Osteoblast (primary cell): ENCODE measurements at regions not wholly inside any gene's neighbourhood (a gene's known extent, or its start where the extent isn't known, plus 50 kb on each side); places are given as distances from the start of the nearest gene placed in this dataset.

Experiments
- DNase-seq: peaks from one replicate; pipeline ENCODE4 v3.0.0; 2011; ENCODE audit warnings: low spot score, mixed read lengths; ENCODE audit not compliant: insufficient read length; ENCODE audit errors: missing footprints
- H2AFZ ChIP-seq: 2 replicates; pipeline ENCODE4 v1.6.0; 2011; ENCODE audit warnings: mild to moderate bottlenecking, low read length
- H3K27ac ChIP-seq: 2 replicates; pipeline ENCODE4 v1.5.1; 2011; ENCODE audit warnings: mild to moderate bottlenecking, low read depth, low read length, moderate library complexity
- H3K27me3 ChIP-seq: 2 replicates; pipeline ENCODE4 v1.6.0; 2012; ENCODE audit warnings: mild to moderate bottlenecking, control low read depth, inconsistent platforms, low read length, moderate library complexity; ENCODE audit not compliant: insufficient read depth
- H3K36me3 ChIP-seq: 2 replicates; pipeline ENCODE4 v1.5.1; 2011; ENCODE audit warnings: mild to moderate bottlenecking, low read length, control low read depth, moderate library complexity; ENCODE audit not compliant: insufficient read depth
- H3K4me1 ChIP-seq: 2 replicates; pipeline ENCODE4 v1.5.1; 2011; ENCODE audit warnings: mild to moderate bottlenecking, low read length, control low read depth, moderate library complexity; ENCODE audit not compliant: insufficient read depth
- H3K4me2 ChIP-seq: 2 replicates; pipeline ENCODE4 v1.6.0; 2011; ENCODE audit warnings: mild to moderate bottlenecking, low read length; ENCODE audit not compliant: insufficient read depth
- H3K4me3 ChIP-seq: fragments of 200-600 bp; sonication (generic); 3 replicates; pipeline ENCODE4 v1.5.1; 2012; ENCODE audit warnings: mild to moderate bottlenecking, low read length, inconsistent platforms; ENCODE audit not compliant: insufficient read depth
- H3K79me2 ChIP-seq: 2 replicates; pipeline ENCODE4 v1.6.0; 2012; ENCODE audit warnings: mild to moderate bottlenecking, low read length, control low read depth, inconsistent platforms; ENCODE audit not compliant: insufficient read depth
- H3K9me3 ChIP-seq: 2 replicates; pipeline ENCODE4 v1.5.1; 2011; ENCODE audit warnings: low read depth, low read length, control low read depth
- H4K20me1 ChIP-seq: 2 replicates; pipeline ENCODE4 v1.6.0; 2012; ENCODE audit warnings: mild to moderate bottlenecking, low read length, control low read depth; ENCODE audit not compliant: insufficient read depth
- TF ChIP-seq, protein P1 (sequence below): IDR thresholded peaks from 2 replicates; pipeline ENCODE4 v1.5.1; 2011; ENCODE audit warnings: mild to moderate bottlenecking, low read depth, low read length, moderate library complexity; ENCODE audit errors: extremely low read depth

DNA sequence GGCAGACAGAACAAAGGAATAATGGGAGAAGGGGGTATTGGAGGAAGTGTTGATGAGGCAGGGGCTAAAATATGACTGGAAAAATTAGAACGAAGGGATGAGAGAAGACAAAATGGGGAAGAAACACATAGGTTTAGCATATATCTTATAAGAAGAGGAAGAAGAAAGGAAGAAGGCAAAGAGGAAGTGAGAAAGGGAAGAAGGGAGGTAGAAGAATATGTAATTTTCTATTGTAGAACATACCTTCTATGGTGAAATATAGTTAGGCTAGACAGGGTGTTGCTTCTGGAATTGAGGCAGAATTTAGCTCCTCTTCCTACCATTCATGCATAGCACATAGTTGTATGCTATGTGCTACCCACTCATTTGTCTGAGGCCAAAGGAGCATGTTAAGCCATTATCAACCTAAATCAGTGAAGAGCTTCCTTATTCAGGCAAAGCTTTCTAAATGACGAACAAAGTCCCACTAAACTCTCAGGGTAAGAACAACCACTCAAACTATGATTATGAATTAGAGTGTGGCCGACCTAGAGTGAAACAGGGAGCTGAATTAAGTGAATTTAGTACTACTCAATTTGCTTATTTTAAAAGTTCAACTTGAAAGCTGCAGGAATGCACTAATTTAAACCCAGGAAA, 180.9 kb upstream of the GALNT5 start:
- no peaks in the 10 kb centered on the region for H3K4me1 ChIP-seq
- H3K36me3 ChIP-seq, result no peaks in the 10 kb centered on the region
- no peak overlapping the region for H3K4me3 ChIP-seq
- H3K27me3 ChIP-seq, result no peaks in the 10 kb centered on the region
- no peaks in the 10 kb centered on the region for H4K20me1 ChIP-seq
- no peaks in the 10 kb centered on the region for H3K9me3 ChIP-seq
- TF ChIP-seq, protein P1, sequence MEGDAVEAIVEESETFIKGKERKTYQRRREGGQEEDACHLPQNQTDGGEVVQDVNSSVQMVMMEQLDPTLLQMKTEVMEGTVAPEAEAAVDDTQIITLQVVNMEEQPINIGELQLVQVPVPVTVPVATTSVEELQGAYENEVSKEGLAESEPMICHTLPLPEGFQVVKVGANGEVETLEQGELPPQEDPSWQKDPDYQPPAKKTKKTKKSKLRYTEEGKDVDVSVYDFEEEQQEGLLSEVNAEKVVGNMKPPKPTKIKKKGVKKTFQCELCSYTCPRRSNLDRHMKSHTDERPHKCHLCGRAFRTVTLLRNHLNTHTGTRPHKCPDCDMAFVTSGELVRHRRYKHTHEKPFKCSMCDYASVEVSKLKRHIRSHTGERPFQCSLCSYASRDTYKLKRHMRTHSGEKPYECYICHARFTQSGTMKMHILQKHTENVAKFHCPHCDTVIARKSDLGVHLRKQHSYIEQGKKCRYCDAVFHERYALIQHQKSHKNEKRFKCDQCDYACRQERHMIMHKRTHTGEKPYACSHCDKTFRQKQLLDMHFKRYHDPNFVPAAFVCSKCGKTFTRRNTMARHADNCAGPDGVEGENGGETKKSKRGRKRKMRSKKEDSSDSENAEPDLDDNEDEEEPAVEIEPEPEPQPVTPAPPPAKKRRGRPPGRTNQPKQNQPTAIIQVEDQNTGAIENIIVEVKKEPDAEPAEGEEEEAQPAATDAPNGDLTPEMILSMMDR, result no peak
- H2AFZ ChIP-seq, result no peak overlapping the region
- no peak overlapping the region for H3K4me2 ChIP-seq
- DNase-seq, result no peak
- no peak overlapping the region for H3K27ac ChIP-seq
- no peaks in the 10 kb centered on the region for H3K79me2 ChIP-seq

DNA sequence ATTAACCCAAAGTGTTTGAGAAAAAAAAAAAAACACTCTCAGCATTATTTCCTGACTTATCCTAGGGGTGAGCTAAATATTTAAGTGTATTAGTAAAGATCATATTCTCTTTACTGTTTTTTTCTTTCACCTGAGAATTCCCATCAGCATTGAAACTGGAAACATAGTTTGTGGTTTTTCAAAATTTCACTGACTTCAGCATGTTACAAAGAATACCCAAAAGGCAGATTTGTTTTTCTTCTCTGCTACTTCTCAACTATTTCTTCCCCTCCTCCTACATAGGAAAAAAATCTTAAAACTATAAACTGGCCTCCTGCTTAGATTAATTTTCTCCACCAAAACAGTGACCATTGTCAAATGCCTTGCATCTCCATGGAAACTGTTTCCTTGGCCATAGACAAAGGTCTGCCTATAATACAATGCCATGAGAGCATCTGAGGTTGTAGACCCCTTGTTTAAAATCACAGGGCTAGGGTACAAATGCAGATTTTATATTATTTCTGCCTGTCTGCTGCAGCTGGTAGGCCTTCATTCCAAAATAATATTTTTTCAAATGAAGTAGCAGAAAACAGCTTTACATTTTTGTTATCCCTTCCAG, 179.7 kb upstream of the GALNT5 start:
- Histone ChIP-seq H3K27me3 (no peaks in the 10 kb centered on the region), H3K4me1 (no peaks in the 10 kb centered on the region), H3K9me3 (no peaks in the 10 kb centered on the region), H3K79me2 (no peaks in the 10 kb centered on the region), H3K36me3 (no peaks in the 10 kb centered on the region), H3K4me2 (no peak overlapping the region), H3K27ac (no peak overlapping the region), H2AFZ (no peak overlapping the region), H4K20me1 (no peaks in the 10 kb centered on the region), H3K4me3 (no peak overlapping the region)
- no peak for DNase-seq
- TF ChIP-seq, protein P1, result no peak

DNA sequence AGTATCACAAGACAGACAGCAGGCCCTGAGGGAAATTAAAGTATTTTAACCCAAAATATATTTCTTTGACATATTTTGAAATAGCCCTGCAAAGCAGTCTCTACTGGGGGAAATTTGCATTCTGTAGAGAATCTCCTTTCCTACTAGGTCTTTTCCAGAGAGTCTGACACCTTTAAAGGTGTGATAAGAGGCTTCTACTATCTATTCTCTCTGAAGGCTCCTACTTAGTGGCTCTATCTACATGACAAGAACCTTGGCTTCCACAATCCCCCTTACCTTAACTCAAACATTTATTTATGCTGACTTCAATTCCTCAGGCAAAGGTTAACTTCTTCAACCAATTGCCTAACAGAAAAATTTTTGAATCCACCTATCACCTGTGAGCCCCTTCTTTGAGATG, 174.6 kb upstream of the GALNT5 start:
- TF ChIP-seq, protein P1, result no peak
- no peak overlapping the region for H3K4me3 ChIP-seq

DNA sequence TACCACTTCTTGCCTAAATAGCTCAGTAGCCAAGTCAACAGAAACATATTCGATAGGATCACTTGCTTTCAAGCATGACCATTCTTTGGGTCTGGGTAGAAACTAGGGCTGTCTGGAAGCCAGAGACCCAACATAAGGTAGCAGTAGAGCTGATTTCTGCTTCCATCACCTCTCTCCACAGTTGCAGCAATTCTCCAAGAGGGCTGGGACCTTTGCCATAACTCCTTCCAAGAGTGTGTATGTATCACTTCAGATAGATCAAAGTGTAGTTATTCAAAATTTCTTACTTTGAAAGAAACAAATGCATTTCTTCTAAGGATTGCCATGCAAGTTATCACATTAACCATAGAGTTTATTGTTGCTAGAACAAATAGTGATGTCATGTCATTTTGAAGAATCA, 172.0 kb upstream of the GALNT5 start:
- Histone ChIP-seq H3K9me3 (no peaks in the 10 kb centered on the region), H3K4me2 (no peak overlapping the region), H3K27ac (no peak overlapping the region), H2AFZ (no peak overlapping the region), H3K27me3 (no peaks in the 10 kb centered on the region), H4K20me1 (no peaks in the 10 kb centered on the region), H3K4me1 (peaks cover 16% of the 10 kb centered on the region), H3K36me3 (no peaks in the 10 kb centered on the region), H3K4me3 (no peak overlapping the region), H3K79me2 (no peaks in the 10 kb centered on the region)
- TF ChIP-seq, protein P1, result no peak
- DNase-seq, result no peak

More for the DNA sequence above, 174.6 kb upstream of the GALNT5 start:
- H3K79me2 ChIP-seq, result no peaks in the 10 kb centered on the region
- H3K27me3 ChIP-seq, result no peaks in the 10 kb centered on the region
- H3K9me3 ChIP-seq, result no peaks in the 10 kb centered on the region
- H3K27ac ChIP-seq, result no peak overlapping the region
- H3K4me2 ChIP-seq, result no peak overlapping the region
- H4K20me1 ChIP-seq, result no peaks in the 10 kb centered on the region
- H3K4me1 ChIP-seq, result peaks cover 9% of the 10 kb centered on the region
- no peaks in the 10 kb centered on the region for H3K36me3 ChIP-seq
- DNase-seq, result no peak
- H2AFZ ChIP-seq, result no peak overlapping the region
